ENCODE measurements at regions not wholly inside any gene's neighbourhood (a gene's known extent, or its start where the extent isn't known, plus 50 kb on each side); places are given as distances from the start of the nearest gene placed in this dataset.

DNA sequence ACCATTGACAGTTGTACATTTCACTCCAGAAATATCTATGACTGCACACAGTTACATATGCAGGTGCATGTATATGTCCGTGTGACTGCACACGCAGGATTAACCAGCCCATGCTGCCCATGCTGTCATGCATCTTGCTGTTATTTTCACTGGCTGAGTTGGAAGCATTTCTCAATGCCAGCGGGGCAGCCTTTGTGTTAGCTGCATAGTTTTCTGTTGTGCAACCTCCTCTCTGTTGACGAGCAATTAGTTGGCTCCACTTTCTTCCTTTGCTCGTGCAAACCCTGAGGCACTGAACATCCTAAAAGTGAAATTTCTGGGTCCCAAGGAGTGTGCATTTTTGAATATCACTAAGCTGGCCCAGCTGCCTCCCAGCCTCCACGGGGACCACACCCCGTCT, 133.4 kb upstream of the GLI2 start:
- TF ChIP-seq, protein P1, sequence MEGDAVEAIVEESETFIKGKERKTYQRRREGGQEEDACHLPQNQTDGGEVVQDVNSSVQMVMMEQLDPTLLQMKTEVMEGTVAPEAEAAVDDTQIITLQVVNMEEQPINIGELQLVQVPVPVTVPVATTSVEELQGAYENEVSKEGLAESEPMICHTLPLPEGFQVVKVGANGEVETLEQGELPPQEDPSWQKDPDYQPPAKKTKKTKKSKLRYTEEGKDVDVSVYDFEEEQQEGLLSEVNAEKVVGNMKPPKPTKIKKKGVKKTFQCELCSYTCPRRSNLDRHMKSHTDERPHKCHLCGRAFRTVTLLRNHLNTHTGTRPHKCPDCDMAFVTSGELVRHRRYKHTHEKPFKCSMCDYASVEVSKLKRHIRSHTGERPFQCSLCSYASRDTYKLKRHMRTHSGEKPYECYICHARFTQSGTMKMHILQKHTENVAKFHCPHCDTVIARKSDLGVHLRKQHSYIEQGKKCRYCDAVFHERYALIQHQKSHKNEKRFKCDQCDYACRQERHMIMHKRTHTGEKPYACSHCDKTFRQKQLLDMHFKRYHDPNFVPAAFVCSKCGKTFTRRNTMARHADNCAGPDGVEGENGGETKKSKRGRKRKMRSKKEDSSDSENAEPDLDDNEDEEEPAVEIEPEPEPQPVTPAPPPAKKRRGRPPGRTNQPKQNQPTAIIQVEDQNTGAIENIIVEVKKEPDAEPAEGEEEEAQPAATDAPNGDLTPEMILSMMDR (IDR thresholded peaks at IDR 0.05; ENCODE audit: low read depth, low read length, missing control alignments): no peak
- Histone ChIP-seq H3K27ac (no peak overlapping the region), H3K36me3 (replicated peaks) (no peaks in the 10 kb centered on the region), H3K4me3 (ENCODE audit: low read depth, low read length) (no peak overlapping the region), H3K27me3 (replicated peaks) (no peaks in the 10 kb centered on the region)
- in situ Hi-C loops (cut with HindIII; ENCODE audit: low pct_ligation_motif_present, low sequenced_read_pairs): no loop called here
- DNase-seq: no peak

- Histone ChIP-seq H3K4me3 (ENCODE audit: low read depth, low read length) (no peak overlapping the region), H3K27ac (no peak overlapping the region), H3K27me3 (replicated peaks) (no peaks in the 10 kb centered on the region), H3K36me3 (replicated peaks) (no peaks in the 10 kb centered on the region)
- in situ Hi-C loops (cut with HindIII; ENCODE audit: low pct_ligation_motif_present, low sequenced_read_pairs): no loop called here
- DNase-seq: no peak
- TF ChIP-seq, protein P1 (IDR thresholded peaks at IDR 0.05; ENCODE audit: low read depth, low read length, missing control alignments): no peak
Observed at GRCh38 chr2:120604767-120605166, 130.9 kb upstream of the GLI2 start.

- Histone ChIP-seq H3K36me3 (replicated peaks) (no peaks in the 10 kb centered on the region), H3K4me3 (ENCODE audit: low read depth, low read length) (no peak overlapping the region), H3K27me3 (replicated peaks) (no peaks in the 10 kb centered on the region), H3K27ac (no peak overlapping the region)
- no peak for DNase-seq
- TF ChIP-seq, protein P1 (IDR thresholded peaks at IDR 0.05; ENCODE audit: low read depth, low read length, missing control alignments): no peak
- in situ Hi-C loops (cut with HindIII; ENCODE audit: low pct_ligation_motif_present, low sequenced_read_pairs): no loop called here
Observed at GRCh38 chr2:120605231-120605935, 130.3 kb upstream of the GLI2 start.

DNA sequence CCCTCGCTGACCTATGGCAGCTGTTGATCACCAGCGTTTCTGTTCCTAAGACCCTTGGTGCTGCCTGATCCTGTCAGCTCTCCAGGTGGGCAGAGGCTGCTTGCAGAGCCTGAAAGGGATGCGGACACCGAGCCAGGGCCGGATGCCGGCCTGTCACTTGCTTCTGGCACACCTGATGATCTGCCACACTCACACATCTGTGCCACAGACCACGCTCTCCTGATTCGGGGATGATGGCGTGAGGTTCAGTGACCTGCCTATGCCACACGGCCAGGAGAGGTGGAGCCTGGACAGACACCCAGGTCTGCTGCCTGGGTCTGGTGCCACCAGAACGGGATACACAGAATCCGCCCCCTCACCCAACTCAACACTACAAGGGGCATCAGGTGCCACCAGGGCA, 129.4 kb upstream of the GLI2 start:
- in situ Hi-C loops (cut with HindIII; ENCODE audit: low pct_ligation_motif_present, low sequenced_read_pairs): no loop called here
- Histone ChIP-seq H3K4me3 (ENCODE audit: low read depth, low read length) (no peak overlapping the region), H3K36me3 (replicated peaks) (no peaks in the 10 kb centered on the region), H3K27ac (no peak overlapping the region), H3K27me3 (replicated peaks) (no peaks in the 10 kb centered on the region)
- DNase-seq: no peak
- TF ChIP-seq, protein P1 (IDR thresholded peaks at IDR 0.05; ENCODE audit: low read depth, low read length, missing control alignments): no peak

DNA sequence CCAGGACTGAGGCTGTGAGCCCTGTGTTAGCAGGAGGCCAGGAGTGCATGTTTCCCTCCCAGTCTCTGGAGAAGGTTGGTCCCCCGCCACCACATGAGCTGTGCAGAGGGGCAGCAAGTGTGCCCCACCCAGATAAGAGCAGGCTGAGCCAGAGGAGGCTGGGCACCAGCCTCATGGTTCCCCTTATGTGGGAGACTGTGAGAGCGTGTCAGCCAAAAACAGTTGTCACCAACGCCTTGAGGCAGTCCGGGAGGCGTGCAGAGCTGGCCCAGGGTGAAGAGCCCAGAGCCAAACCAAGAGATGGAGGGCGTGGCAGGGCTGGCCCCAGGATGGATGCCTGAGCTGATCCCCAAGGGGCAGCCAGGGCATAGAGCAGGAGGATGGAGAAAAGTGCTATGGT, 128.7 kb upstream of the GLI2 start:
- Histone ChIP-seq H3K27me3 (replicated peaks) (no peaks in the 10 kb centered on the region), H3K27ac (no peak overlapping the region), H3K36me3 (replicated peaks) (no peaks in the 10 kb centered on the region), H3K4me3 (ENCODE audit: low read depth, low read length) (no peak overlapping the region)
- no peak for DNase-seq
- TF ChIP-seq, protein P1 (IDR thresholded peaks at IDR 0.05; ENCODE audit: low read depth, low read length, missing control alignments): no peak
- in situ Hi-C loops (cut with HindIII; ENCODE audit: low pct_ligation_motif_present, low sequenced_read_pairs): no loop called here

GRCh38 chr2:120607506-120607905, 128.2 kb upstream of the GLI2 start:
- no peak overlapping the region for H3K27ac ChIP-seq
- TF ChIP-seq, protein P1 (IDR thresholded peaks at IDR 0.05; ENCODE audit: low read depth, low read length, missing control alignments): no peak
- no peak overlapping the region for H3K4me3 ChIP-seq (ENCODE audit: low read depth, low read length)
- H3K27me3 ChIP-seq (replicated peaks): no peaks in the 10 kb centered on the region
- DNase-seq: no peak
- H3K36me3 ChIP-seq (replicated peaks): no peaks in the 10 kb centered on the region
- in situ Hi-C loops (cut with HindIII; ENCODE audit: low pct_ligation_motif_present, low sequenced_read_pairs): no loop called here
